Stimulated activated CD8-positive, alpha-beta memory T cell treated with anti-CD3 and anti-CD28 coated beads, Interleukin-4, amount 100 ng/mL, for 48 hours (primary cell): ENCODE measurements at regions not wholly inside any gene's neighbourhood (a gene's known extent, or its start where the extent isn't known, plus 50 kb on each side); places are given as distances from the start of the nearest gene placed in this dataset.
"Not testable (repeated sequence)": the region's sequence is repeated elsewhere in the genome, so short reads cannot be mapped to it uniquely, and the experiment has no call there.

Source experiments
- DNase-seq: peaks from one replicate; pipeline ENCODE4 v3.0.0-alpha.2; 2020

GRCh38 chr11:112662554-112662953, 298.7 kb upstream of the NCAM1 start:
- DNase-seq: no peak

GRCh38 chr11:112663947-112664634, 297.1 kb upstream of the NCAM1 start:
- DNase-seq: no peak

- no peak for DNase-seq
These were observed 295.9 kb upstream of the NCAM1 start for GRCh38 chr11:112665291-112665690.

- no peak for DNase-seq
These were observed 295.0 kb upstream of the NCAM1 start for GRCh38 chr11:112666253-112666652.

- no peak for DNase-seq
These were observed 290.2 kb upstream of the NCAM1 start for GRCh38 chr11:112670806-112671570.

- not testable (repeated sequence) for DNase-seq
These were observed 287.8 kb upstream of the NCAM1 start for GRCh38 chr11:112673401-112673800.

- no peak for DNase-seq
These were observed 276.1 kb upstream of the NCAM1 start for GRCh38 chr11:112685111-112685510.

- no peak for DNase-seq
These were observed 271.4 kb upstream of the NCAM1 start for GRCh38 chr11:112689851-112690250.

- DNase-seq: no peak
These were observed 267.4 kb upstream of the NCAM1 start for GRCh38 chr11:112693781-112694180.

- no peak for DNase-seq
These were observed 267.0 kb upstream of the NCAM1 start for GRCh38 chr11:112694245-112694644.

GRCh38 chr11:112694813-112695212, 266.4 kb upstream of the NCAM1 start:
- no peak for DNase-seq

- DNase-seq: no peak
These were observed 263.6 kb upstream of the NCAM1 start for GRCh38 chr11:112697391-112698178.

- no peak for DNase-seq
These were observed 256.1 kb upstream of the NCAM1 start for GRCh38 chr11:112705148-112705547.

- DNase-seq: no peak
These were observed 254.4 kb upstream of the NCAM1 start for GRCh38 chr11:112706863-112707262.

- not testable (repeated sequence) for DNase-seq
These were observed 246.9 kb upstream of the NCAM1 start for GRCh38 chr11:112714340-112714739.

- DNase-seq: no peak
These were observed 246.2 kb upstream of the NCAM1 start for GRCh38 chr11:112715056-112715455.

- no peak for DNase-seq
These were observed 242.7 kb upstream of the NCAM1 start for GRCh38 chr11:112718483-112718882.

- no peak for DNase-seq
These were observed 241.3 kb upstream of the NCAM1 start for GRCh38 chr11:112719736-112720525.

GRCh38 chr11:112722148-112722547, 239.1 kb upstream of the NCAM1 start:
- DNase-seq: no peak

GRCh38 chr11:112722876-112723275, 238.3 kb upstream of the NCAM1 start:
- no peak for DNase-seq

- DNase-seq: no peak
These were observed 237.3 kb upstream of the NCAM1 start for GRCh38 chr11:112723676-112724495.

- no peak for DNase-seq
These were observed 236.8 kb upstream of the NCAM1 start for GRCh38 chr11:112724496-112724790.
